HEK293 (cell line): ENCODE measurements at regions not wholly inside any gene's neighbourhood (a gene's known extent, or its start where the extent isn't known, plus 50 kb on each side); places are given as distances from the start of the nearest gene placed in this dataset.

Experiments
- CTCF ChIA-PET: fragments of 350-600 bp; formaldehyde crosslinking; extraction: SDS; loops from one replicate; lab custom pipeline; 2021; ENCODE audit warnings: antibody characterized with exemption; lab: Yijun Ruan, JAX
- POLR2A ChIA-PET: fragments of 300-600 bp; formaldehyde crosslinking; extraction: SDS; loops from one replicate; lab custom pipeline; 2020; ENCODE audit warnings: antibody characterized with exemption, inconsistent platforms; lab: Yijun Ruan, JAX
- H3K27ac ChIP-seq: fragments of 200-500 bp; sonication (Bioruptor generic); 2 replicates; pipeline ENCODE4 v1.5.1; 2014; ENCODE audit warnings: low read depth, low read length, control low read depth, inconsistent platforms; ENCODE audit errors: extremely low read depth
- H3K36me3 ChIP-seq, 2 experiments: fragments of 200-500 bp in 1 of 2; sonication (Bioruptor generic) in 1 of 2; 1 replicate in 1 of 2; 2 replicates in 1 of 2; pipeline ENCODE4 v1.5.1; 2014 to 2017; ENCODE audit warnings: inconsistent platforms in 2 of 2, low read length in 2 of 2; ENCODE audit not compliant: control insufficient read depth in 2 of 2, insufficient read depth in 1 of 2
- H3K4me1 ChIP-seq: fragments of 200-500 bp; sonication (Bioruptor generic); 2 replicates; pipeline ENCODE4 v1.5.1; 2014; ENCODE audit warnings: mild to moderate bottlenecking, low read length, inconsistent platforms; ENCODE audit not compliant: control insufficient read depth, insufficient read depth
- H3K4me3 ChIP-seq: 2 replicates; pipeline ENCODE4 v1.5.1; 2011; ENCODE audit warnings: low read depth, mild to moderate bottlenecking, control low read depth, low read length, moderate library complexity
- H3K9me3 ChIP-seq: fragments of 200-500 bp; sonication (Bioruptor generic); 2 replicates; pipeline ENCODE4 v1.5.1; 2014; ENCODE audit warnings: low read depth, low read length, inconsistent platforms; ENCODE audit not compliant: control insufficient read depth, insufficient read depth
- EGR2 ChIP-seq: fragments of 450-650 bp; formaldehyde crosslinking; IDR thresholded peaks from 2 replicates; pipeline ENCODE4 v1.5.1; 2016; ENCODE audit warnings: low read depth, missing biosample characterization, missing genetic modification characterization
- GLI2 ChIP-seq: fragments of 450-650 bp; formaldehyde crosslinking; IDR thresholded peaks from 2 replicates; pipeline ENCODE4; 2017; ENCODE audit warnings: missing biosample characterization, missing genetic modification characterization, low read depth, borderline replicate concordance
- SALL2 ChIP-seq: fragments of 450-650 bp; formaldehyde crosslinking; IDR thresholded peaks from 2 replicates; pipeline ENCODE4 v1.5.0; 2017; ENCODE audit warnings: missing biosample characterization, mild to moderate bottlenecking, missing genetic modification characterization, borderline replicate concordance
- TCF7L2 ChIP-seq: IDR thresholded peaks from 2 replicates; pipeline ENCODE4 v1.6.1; 2011; ENCODE audit warnings: low read depth, mild to moderate bottlenecking, inconsistent platforms, low read length, moderate library complexity, borderline replicate concordance
- ZFP3 ChIP-seq: fragments of 450-650 bp; formaldehyde crosslinking; IDR thresholded peaks from 2 replicates; pipeline ENCODE4 v1.5.1; 2016; ENCODE audit warnings: low read depth, missing biosample characterization, missing genetic modification characterization
- ZNF10 ChIP-seq: fragments of 450-650 bp; formaldehyde crosslinking; IDR thresholded peaks from 2 replicates; pipeline ENCODE4 v1.5.1; 2017; ENCODE audit warnings: missing biosample characterization, missing genetic modification characterization
- ZNF112 ChIP-seq: fragments of 450-650 bp; formaldehyde crosslinking; IDR thresholded peaks from 2 replicates; pipeline ENCODE4 v1.5.0; 2017; ENCODE audit warnings: missing biosample characterization, missing genetic modification characterization
- ZNF157 ChIP-seq: fragments of 450-650 bp; formaldehyde crosslinking; IDR thresholded peaks from 2 replicates; pipeline ENCODE4 v1.5.1; 2016; ENCODE audit warnings: missing biosample characterization, missing genetic modification characterization
- ZNF169 ChIP-seq: fragments of 450-650 bp; formaldehyde crosslinking; IDR thresholded peaks from 2 replicates; pipeline ENCODE4 v1.5.1; 2016; ENCODE audit warnings: missing biosample characterization, missing genetic modification characterization
- ZNF184 ChIP-seq: fragments of 450-650 bp; IDR thresholded peaks from 2 replicates; pipeline ENCODE4 v1.5.1; 2018; ENCODE audit warnings: missing biosample characterization, mild to moderate bottlenecking, missing genetic modification characterization
- ZNF23 ChIP-seq: fragments of 450-650 bp; formaldehyde crosslinking; IDR thresholded peaks from 2 replicates; pipeline ENCODE4 v1.5.1; 2016; ENCODE audit warnings: missing biosample characterization, missing genetic modification characterization, borderline replicate concordance
- ZNF274 ChIP-seq, 2 experiments: fragments of 200-500 bp in 1 of 2; fragments of 450-650 bp in 1 of 2; sonication (Bioruptor generic) in 1 of 2; formaldehyde crosslinking in 1 of 2; IDR thresholded peaks; 2 replicates each; pipeline versions ENCODE4 v1.5.1 to v1.6.1; 2014 to 2016; ENCODE audit warnings: borderline replicate concordance in 1 of 2, inconsistent platforms in 1 of 2, low read length in 1 of 2, missing biosample characterization in 1 of 2, missing genetic modification characterization in 1 of 2
- ZNF426 ChIP-seq: fragments of 450-650 bp; formaldehyde crosslinking; IDR thresholded peaks from 2 replicates; pipeline ENCODE4 v1.5.1; 2017; ENCODE audit warnings: missing biosample characterization, missing genetic modification characterization, mild to moderate bottlenecking, inconsistent platforms, moderate library complexity
- ZNF747 ChIP-seq: fragments of 450-650 bp; formaldehyde crosslinking; IDR thresholded peaks from 2 replicates; pipeline ENCODE4 v1.5.1; 2016; ENCODE audit warnings: missing biosample characterization, missing genetic modification characterization
- ZNF777 ChIP-seq: fragments of 450-650 bp; formaldehyde crosslinking; IDR thresholded peaks from 2 replicates; pipeline ENCODE4 v1.5.1; 2017; ENCODE audit warnings: missing biosample characterization, missing genetic modification characterization, borderline replicate concordance
- TF ChIP-seq, protein P1 (sequence below): fragments of 450-650 bp; formaldehyde crosslinking; IDR thresholded peaks from 2 replicates; pipeline ENCODE4 v1.5.1; 2016; ENCODE audit warnings: missing biosample characterization, missing genetic modification characterization
- TF ChIP-seq, protein P2 (sequence below): fragments of 450-650 bp; formaldehyde crosslinking; IDR thresholded peaks from 2 replicates; pipeline ENCODE4 v1.5.1; 2017; ENCODE audit warnings: missing biosample characterization, mild to moderate bottlenecking, missing genetic modification characterization, moderate library complexity
- TF ChIP-seq, protein P3 (sequence below): fragments of 450-650 bp; formaldehyde crosslinking; IDR thresholded peaks from 2 replicates; pipeline ENCODE4 v1.5.1; 2016; ENCODE audit warnings: missing biosample characterization, missing genetic modification characterization
- TF ChIP-seq, protein P4 (sequence below): fragments of 450-650 bp; formaldehyde crosslinking; IDR thresholded peaks from 2 replicates; pipeline ENCODE4 v1.5.1; 2016; ENCODE audit warnings: missing biosample characterization, missing genetic modification characterization
- TF ChIP-seq, protein P5 (sequence below): fragments of 450-650 bp; formaldehyde crosslinking; conservative IDR thresholded peaks from 2 replicates; pipeline ENCODE4 v1.5.1; 2016; ENCODE audit warnings: low read depth, missing biosample characterization, missing genetic modification characterization
- TF ChIP-seq, protein P6 (sequence below): fragments of 450-650 bp; formaldehyde crosslinking; IDR thresholded peaks from 2 replicates; pipeline ENCODE4 v1.5.1; 2017; ENCODE audit warnings: missing biosample characterization, missing genetic modification characterization

DNA sequence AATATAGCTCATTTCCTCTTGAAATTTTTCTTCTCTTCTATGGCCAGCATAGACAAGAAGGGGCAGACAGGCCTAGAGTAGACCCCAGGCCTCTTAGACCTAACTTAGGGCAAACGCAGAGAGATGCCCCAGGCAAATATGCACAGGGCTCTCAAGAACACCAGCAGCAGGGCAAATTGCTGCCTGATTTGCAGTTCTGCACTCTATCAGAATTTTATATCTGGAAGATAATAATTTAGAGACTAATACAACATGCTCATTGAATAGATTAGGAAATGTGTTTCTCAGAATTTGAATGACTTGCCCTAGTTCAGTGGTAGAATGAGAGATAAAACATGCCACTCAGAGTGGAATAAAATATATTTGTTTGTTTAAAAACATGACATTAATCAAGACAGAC, 200.4 kb upstream of the ADGRL2 start (continued):
- TF ChIP-seq, protein P1, sequence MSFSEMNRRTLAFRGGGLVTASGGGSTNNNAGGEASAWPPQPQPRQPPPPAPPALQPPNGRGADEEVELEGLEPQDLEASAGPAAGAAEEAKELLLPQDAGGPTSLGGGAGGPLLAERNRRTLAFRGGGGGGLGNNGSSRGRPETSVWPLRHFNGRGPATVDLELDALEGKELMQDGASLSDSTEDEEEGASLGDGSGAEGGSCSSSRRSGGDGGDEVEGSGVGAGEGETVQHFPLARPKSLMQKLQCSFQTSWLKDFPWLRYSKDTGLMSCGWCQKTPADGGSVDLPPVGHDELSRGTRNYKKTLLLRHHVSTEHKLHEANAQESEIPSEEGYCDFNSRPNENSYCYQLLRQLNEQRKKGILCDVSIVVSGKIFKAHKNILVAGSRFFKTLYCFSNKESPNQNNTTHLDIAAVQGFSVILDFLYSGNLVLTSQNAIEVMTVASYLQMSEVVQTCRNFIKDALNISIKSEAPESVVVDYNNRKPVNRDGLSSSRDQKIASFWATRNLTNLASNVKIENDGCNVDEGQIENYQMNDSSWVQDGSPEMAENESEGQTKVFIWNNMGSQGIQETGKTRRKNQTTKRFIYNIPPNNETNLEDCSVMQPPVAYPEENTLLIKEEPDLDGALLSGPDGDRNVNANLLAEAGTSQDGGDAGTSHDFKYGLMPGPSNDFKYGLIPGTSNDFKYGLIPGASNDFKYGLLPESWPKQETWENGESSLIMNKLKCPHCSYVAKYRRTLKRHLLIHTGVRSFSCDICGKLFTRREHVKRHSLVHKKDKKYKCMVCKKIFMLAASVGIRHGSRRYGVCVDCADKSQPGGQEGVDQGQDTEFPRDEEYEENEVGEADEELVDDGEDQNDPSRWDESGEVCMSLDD (tag by site-specific recombination): no peak
- TF ChIP-seq, protein P2, sequence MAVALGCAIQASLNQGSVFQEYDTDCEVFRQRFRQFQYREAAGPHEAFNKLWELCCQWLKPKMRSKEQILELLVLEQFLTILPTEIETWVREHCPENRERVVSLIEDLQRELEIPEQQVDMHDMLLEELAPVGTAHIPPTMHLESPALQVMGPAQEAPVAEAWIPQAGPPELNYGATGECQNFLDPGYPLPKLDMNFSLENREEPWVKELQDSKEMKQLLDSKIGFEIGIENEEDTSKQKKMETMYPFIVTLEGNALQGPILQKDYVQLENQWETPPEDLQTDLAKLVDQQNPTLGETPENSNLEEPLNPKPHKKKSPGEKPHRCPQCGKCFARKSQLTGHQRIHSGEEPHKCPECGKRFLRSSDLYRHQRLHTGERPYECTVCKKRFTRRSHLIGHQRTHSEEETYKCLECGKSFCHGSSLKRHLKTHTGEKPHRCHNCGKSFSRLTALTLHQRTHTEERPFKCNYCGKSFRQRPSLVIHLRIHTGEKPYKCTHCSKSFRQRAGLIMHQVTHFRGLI (tag by site-specific recombination): no peak
- TF ChIP-seq ZNF169 (tag by site-specific recombination) (no peak), ZNF747 (tag by site-specific recombination) (no peak)
- TF ChIP-seq, protein P3, sequence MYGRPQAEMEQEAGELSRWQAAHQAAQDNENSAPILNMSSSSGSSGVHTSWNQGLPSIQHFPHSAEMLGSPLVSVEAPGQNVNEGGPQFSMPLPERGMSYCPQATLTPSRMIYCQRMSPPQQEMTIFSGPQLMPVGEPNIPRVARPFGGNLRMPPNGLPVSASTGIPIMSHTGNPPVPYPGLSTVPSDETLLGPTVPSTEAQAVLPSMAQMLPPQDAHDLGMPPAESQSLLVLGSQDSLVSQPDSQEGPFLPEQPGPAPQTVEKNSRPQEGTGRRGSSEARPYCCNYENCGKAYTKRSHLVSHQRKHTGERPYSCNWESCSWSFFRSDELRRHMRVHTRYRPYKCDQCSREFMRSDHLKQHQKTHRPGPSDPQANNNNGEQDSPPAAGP (tag by site-specific recombination): no peak
- TF ChIP-seq, all 188 proteins: peak for 0

DNA sequence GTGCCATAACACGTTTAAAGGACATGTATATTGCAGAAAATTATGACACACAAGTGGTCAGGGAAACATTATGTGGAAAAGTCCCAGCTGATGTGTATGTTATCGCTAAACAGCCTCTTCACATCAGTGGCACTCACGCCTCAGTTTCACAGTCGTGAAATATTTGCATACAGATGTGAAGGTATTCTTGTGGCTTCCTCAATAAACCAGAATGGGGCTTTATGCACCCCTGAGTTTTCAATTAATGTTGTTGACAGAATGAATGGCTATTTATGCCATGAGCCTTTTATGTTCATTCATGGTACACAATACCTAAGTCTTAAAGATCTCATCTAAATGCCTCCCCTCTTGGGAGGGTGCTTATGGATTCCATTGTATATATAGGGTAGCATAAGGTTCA, 202.1 kb upstream of the ADGRL2 start:
- ChIA-PET POLR2A (no interaction called here), CTCF (interaction anchor here (0.6 kb wide), 1 partner anchor 1197 kb away, joined by 3 read pairs; no protein-coding TSS in a partner anchor)
- Histone ChIP-seq H3K9me3 (no peaks in the 10 kb centered on the region), H3K4me3 (no peak overlapping the region), H3K36me3 (no peaks in the 10 kb centered on the region), H3K27ac (no peak overlapping the region), H3K4me1 (0 out of 2 replicates have a peak, but pooled peaks cover 4% of the 10 kb centered on the region)
- TF ChIP-seq ZNF274 (IDR thresholded peaks at IDR 0.05; ENCODE audit: low read length) (no peak), ZNF274 (tag by site-specific recombination; IDR thresholded peaks at IDR 0.05; ENCODE audit: borderline replicate concordance) (no peak), ZNF184 (tag by site-specific recombination) (no peak), ZFP3 (tag by site-specific recombination) (no peak), EGR2 (tag by site-specific recombination) (no peak), ZNF777 (tag by site-specific recombination) (no peak), SALL2 (tag by site-specific recombination) (no peak), ZNF23 (no peak), ZNF426 (no peak), ZNF157 (tag by site-specific recombination) (no peak), ZNF10 (tag by site-specific recombination) (no peak), ZNF112 (tag by site-specific recombination) (no peak), TCF7L2 (no peak), GLI2 (tag by site-specific recombination) (no peak)
- TF ChIP-seq, protein P4, sequence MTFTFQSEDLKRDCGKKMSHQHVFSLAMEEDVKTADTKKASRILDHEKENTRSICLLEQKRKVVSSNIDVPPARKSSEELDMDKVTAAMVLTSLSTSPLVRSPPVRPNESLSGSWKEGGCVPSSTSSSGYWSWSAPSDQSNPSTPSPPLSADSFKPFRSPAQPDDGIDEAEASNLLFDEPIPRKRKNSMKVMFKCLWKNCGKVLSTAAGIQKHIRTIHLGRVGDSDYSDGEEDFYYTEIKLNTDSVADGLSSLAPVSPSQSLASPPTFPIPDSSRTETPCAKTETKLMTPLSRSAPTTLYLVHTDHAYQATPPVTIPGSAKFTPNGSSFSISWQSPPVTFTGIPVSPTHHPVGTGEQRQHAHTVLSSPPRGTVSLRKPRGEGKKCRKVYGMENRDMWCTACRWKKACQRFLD (tag by site-specific recombination): no peak
- TF ChIP-seq, protein P5, sequence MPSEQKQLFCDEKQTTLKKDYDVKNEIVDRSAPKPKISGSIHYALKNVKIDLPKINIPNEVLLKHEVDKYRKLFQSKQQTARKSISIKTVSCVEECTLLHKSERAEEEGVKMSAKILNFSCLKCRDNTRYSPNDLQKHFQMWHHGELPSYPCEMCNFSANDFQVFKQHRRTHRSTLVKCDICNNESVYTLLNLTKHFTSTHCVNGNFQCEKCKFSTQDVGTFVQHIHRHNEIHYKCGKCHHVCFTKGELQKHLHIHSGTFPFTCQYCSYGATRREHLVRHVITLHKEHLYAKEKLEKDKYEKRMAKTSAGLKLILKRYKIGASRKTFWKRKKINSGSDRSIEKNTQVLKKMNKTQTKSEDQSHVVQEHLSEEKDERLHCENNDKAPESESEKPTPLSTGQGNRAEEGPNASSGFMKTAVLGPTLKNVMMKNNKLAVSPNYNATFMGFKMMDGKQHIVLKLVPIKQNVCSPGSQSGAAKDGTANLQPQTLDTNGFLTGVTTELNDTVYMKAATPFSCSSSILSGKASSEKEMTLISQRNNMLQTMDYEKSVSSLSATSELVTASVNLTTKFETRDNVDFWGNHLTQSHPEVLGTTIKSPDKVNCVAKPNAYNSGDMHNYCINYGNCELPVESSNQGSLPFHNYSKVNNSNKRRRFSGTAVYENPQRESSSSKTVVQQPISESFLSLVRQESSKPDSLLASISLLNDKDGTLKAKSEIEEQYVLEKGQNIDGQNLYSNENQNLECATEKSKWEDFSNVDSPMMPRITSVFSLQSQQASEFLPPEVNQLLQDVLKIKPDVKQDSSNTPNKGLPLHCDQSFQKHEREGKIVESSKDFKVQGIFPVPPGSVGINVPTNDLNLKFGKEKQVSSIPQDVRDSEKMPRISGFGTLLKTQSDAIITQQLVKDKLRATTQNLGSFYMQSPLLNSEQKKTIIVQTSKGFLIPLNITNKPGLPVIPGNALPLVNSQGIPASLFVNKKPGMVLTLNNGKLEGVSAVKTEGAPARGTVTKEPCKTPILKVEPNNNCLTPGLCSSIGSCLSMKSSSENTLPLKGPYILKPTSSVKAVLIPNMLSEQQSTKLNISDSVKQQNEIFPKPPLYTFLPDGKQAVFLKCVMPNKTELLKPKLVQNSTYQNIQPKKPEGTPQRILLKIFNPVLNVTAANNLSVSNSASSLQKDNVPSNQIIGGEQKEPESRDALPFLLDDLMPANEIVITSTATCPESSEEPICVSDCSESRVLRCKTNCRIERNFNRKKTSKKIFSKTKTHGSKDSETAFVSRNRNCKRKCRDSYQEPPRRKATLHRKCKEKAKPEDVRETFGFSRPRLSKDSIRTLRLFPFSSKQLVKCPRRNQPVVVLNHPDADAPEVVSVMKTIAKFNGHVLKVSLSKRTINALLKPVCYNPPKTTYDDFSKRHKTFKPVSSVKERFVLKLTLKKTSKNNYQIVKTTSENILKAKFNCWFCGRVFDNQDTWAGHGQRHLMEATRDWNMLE (tag by site-specific recombination): no peak
- TF ChIP-seq, protein P6, sequence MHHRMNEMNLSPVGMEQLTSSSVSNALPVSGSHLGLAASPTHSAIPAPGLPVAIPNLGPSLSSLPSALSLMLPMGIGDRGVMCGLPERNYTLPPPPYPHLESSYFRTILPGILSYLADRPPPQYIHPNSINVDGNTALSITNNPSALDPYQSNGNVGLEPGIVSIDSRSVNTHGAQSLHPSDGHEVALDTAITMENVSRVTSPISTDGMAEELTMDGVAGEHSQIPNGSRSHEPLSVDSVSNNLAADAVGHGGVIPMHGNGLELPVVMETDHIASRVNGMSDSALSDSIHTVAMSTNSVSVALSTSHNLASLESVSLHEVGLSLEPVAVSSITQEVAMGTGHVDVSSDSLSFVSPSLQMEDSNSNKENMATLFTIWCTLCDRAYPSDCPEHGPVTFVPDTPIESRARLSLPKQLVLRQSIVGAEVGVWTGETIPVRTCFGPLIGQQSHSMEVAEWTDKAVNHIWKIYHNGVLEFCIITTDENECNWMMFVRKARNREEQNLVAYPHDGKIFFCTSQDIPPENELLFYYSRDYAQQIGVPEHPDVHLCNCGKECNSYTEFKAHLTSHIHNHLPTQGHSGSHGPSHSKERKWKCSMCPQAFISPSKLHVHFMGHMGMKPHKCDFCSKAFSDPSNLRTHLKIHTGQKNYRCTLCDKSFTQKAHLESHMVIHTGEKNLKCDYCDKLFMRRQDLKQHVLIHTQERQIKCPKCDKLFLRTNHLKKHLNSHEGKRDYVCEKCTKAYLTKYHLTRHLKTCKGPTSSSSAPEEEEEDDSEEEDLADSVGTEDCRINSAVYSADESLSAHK (tag by site-specific recombination): no peak
